ENCODE measurements at regions not wholly inside any gene's neighbourhood (a gene's known extent, or its start where the extent isn't known, plus 50 kb on each side); places are given as distances from the start of the nearest gene placed in this dataset.

GRCh38 chr2:437180-437579, 149.3 kb upstream of the ALKAL2 start:
- Histone ChIP-seq H3K27me3 (ENCODE audit: control insufficient read depth, insufficient read depth, low read length) (peaks cover 6% of the 10 kb centered on the region), H3K4me3 (ENCODE audit: low read depth, low read length) (no peak overlapping the region), H3K36me3 (ENCODE audit: control insufficient read depth, insufficient read depth, low read length) (no peaks in the 10 kb centered on the region)
- no peak for TF ChIP-seq CTCF (IDR thresholded peaks at IDR 0.05; ENCODE audit: insufficient read depth, low read length, poor library complexity, severe bottlenecking)
- no peak for DNase-seq (ENCODE audit: low read depth)

GRCh38 chr2:436205-436604, 148.3 kb upstream of the ALKAL2 start:
- Histone ChIP-seq H3K4me3 (ENCODE audit: low read depth, low read length) (no peak overlapping the region), H3K36me3 (ENCODE audit: control insufficient read depth, insufficient read depth, low read length) (no peaks in the 10 kb centered on the region), H3K27me3 (ENCODE audit: control insufficient read depth, insufficient read depth, low read length) (peaks cover 6% of the 10 kb centered on the region)
- no peak for TF ChIP-seq CTCF (IDR thresholded peaks at IDR 0.05; ENCODE audit: insufficient read depth, low read length, poor library complexity, severe bottlenecking)
- DNase-seq (ENCODE audit: low read depth): no peak

GRCh38 chr2:434625-435024, 146.7 kb upstream of the ALKAL2 start:
- DNase-seq (ENCODE audit: low read depth): no peak
- H3K27me3 ChIP-seq (ENCODE audit: control insufficient read depth, insufficient read depth, low read length): peaks cover 2% of the 10 kb centered on the region
- H3K36me3 ChIP-seq (ENCODE audit: control insufficient read depth, insufficient read depth, low read length): no peaks in the 10 kb centered on the region
- TF ChIP-seq CTCF (IDR thresholded peaks at IDR 0.05; ENCODE audit: insufficient read depth, low read length, poor library complexity, severe bottlenecking): no peak
- H3K4me3 ChIP-seq (ENCODE audit: low read depth, low read length): no peak overlapping the region

GRCh38 chr2:433216-433615, 145.3 kb upstream of the ALKAL2 start:
- TF ChIP-seq CTCF (IDR thresholded peaks at IDR 0.05; ENCODE audit: insufficient read depth, low read length, poor library complexity, severe bottlenecking): no peak
- Histone ChIP-seq H3K27me3 (ENCODE audit: control insufficient read depth, insufficient read depth, low read length) (no peaks in the 10 kb centered on the region), H3K36me3 (ENCODE audit: control insufficient read depth, insufficient read depth, low read length) (no peaks in the 10 kb centered on the region), H3K4me3 (ENCODE audit: low read depth, low read length) (no peak overlapping the region)
- DNase-seq (ENCODE audit: low read depth): no peak

- Histone ChIP-seq H3K27me3 (ENCODE audit: control insufficient read depth, insufficient read depth, low read length) (no peaks in the 10 kb centered on the region), H3K4me3 (ENCODE audit: low read depth, low read length) (no peak overlapping the region), H3K36me3 (ENCODE audit: control insufficient read depth, insufficient read depth, low read length) (no peaks in the 10 kb centered on the region)
- no peak for DNase-seq (ENCODE audit: low read depth)
- no peak for TF ChIP-seq CTCF (IDR thresholded peaks at IDR 0.05; ENCODE audit: insufficient read depth, low read length, poor library complexity, severe bottlenecking)
Measured at GRCh38 chr2:430291-431040, 142.6 kb upstream of the ALKAL2 start.
